SK-N-SH treated with all-trans-retinoic acid at 6 μM for 48 hours (cell line): ENCODE measurements at regions not wholly inside any gene's neighbourhood (a gene's known extent, or its start where the extent isn't known, plus 50 kb on each side); places are given as distances from the start of the nearest gene placed in this dataset.

Experiments used
- ATAC-seq: fragments of 200-7000 bp; cut with Tn5 transposase; 3 replicates; pipeline ENCODE4 v1.9.1; 2020; ENCODE audit warnings: mild to moderate bottlenecking, moderate library complexity
- ARNTL ChIP-seq: fragments of 450-650 bp; formaldehyde crosslinking; IDR thresholded peaks from 2 replicates; pipeline ENCODE4 v1.5.0; 2020; ENCODE audit warnings: low read depth, mild to moderate bottlenecking, moderate library complexity, borderline replicate concordance
- CSDC2 ChIP-seq: fragments of 250-450 bp; sonication (Bioruptor Pico); IDR thresholded peaks from 2 replicates; pipeline ENCODE4 v1.5.0; 2020; ENCODE audit warnings: mild to moderate bottlenecking, moderate library complexity
- ESRRG ChIP-seq: fragments of 250-450 bp; sonication (Bioruptor Pico); IDR thresholded peaks from 2 replicates; pipeline ENCODE4 v1.6.1; 2021; ENCODE audit warnings: mild to moderate bottlenecking
- GLIS3 ChIP-seq: fragments of 250-450 bp; sonication (Bioruptor Pico); IDR thresholded peaks from 2 replicates; pipeline ENCODE4 v1.5.0; 2020; ENCODE audit warnings: mild to moderate bottlenecking, moderate library complexity
- ISL1 ChIP-seq: fragments of 250-450 bp; sonication (Bioruptor Pico); IDR thresholded peaks from 2 replicates; pipeline ENCODE4 v2.1.2; 2022; ENCODE audit warnings: mild to moderate bottlenecking, moderate library complexity
- OSR1 ChIP-seq: fragments of 250-450 bp; sonication (Bioruptor Pico); IDR thresholded peaks from 2 replicates; pipeline ENCODE4 v1.8.0; 2022; ENCODE audit warnings: moderate library complexity, mild to moderate bottlenecking, inconsistent platforms
- PPARA ChIP-seq: fragments of 250-450 bp; sonication (Bioruptor Pico); IDR thresholded peaks from 2 replicates; pipeline ENCODE4 v1.5.0; 2020; ENCODE audit warnings: mild to moderate bottlenecking, borderline replicate concordance
- RARB ChIP-seq: fragments of 250-450 bp; sonication (Bioruptor Pico); IDR thresholded peaks from 2 replicates; pipeline ENCODE4 v1.8.0; 2021; ENCODE audit warnings: mild to moderate bottlenecking, moderate library complexity
- SNAI2 ChIP-seq: fragments of 250-450 bp; sonication (Bioruptor Pico); IDR thresholded peaks from 2 replicates; pipeline ENCODE4 v1.5.0; 2020; ENCODE audit warnings: mild to moderate bottlenecking, moderate library complexity
- TOX ChIP-seq: fragments of 250-450 bp; sonication (Bioruptor Pico); IDR thresholded peaks from 2 replicates; pipeline ENCODE4 v1.8.0; 2021; ENCODE audit warnings: mild to moderate bottlenecking, moderate library complexity, borderline replicate concordance
- ZC3H10 ChIP-seq: fragments of 250-450 bp; sonication (Bioruptor Pico); IDR thresholded peaks from 2 replicates; pipeline ENCODE4 v1.5.1; 2021; ENCODE audit warnings: mild to moderate bottlenecking, moderate library complexity
- ZFP3 ChIP-seq: fragments of 250-450 bp; sonication (Bioruptor Pico); IDR thresholded peaks from 2 replicates; pipeline ENCODE4 v1.5.0; 2020; ENCODE audit warnings: mild to moderate bottlenecking, moderate library complexity
- ZNF565 ChIP-seq: fragments of 450-650 bp; formaldehyde crosslinking; conservative IDR thresholded peaks from 2 replicates; pipeline ENCODE4 v1.5.0; 2020; ENCODE audit warnings: low read depth, mild to moderate bottlenecking, moderate library complexity
- ZNF70 ChIP-seq: fragments of 450-650 bp; formaldehyde crosslinking; IDR thresholded peaks from 2 replicates; pipeline ENCODE4 v1.5.0; 2020; ENCODE audit warnings: mild to moderate bottlenecking, moderate library complexity
- TF ChIP-seq, protein P1 (sequence below): fragments of 250-450 bp; sonication (Bioruptor Pico); IDR thresholded peaks from 2 replicates; pipeline ENCODE4 v1.8.0; 2021; ENCODE audit warnings: low read depth, mild to moderate bottlenecking, moderate library complexity, borderline replicate concordance
- TF ChIP-seq, protein P2 (sequence below): fragments of 250-450 bp; sonication (Bioruptor Pico); IDR thresholded peaks from 2 replicates; pipeline ENCODE4 v1.5.0; 2020; ENCODE audit warnings: mild to moderate bottlenecking, moderate library complexity
- TF ChIP-seq, protein P3 (sequence below): fragments of 250-450 bp; sonication (Bioruptor Pico); IDR thresholded peaks from 2 replicates; pipeline ENCODE4 v1.5.1; 2021; ENCODE audit warnings: mild to moderate bottlenecking, moderate library complexity
- TF ChIP-seq, protein P4 (sequence below): fragments of 250-450 bp; sonication (Bioruptor Pico); IDR thresholded peaks from 2 replicates; pipeline ENCODE4 v1.8.0; 2020; ENCODE audit warnings: mild to moderate bottlenecking, moderate library complexity, borderline replicate concordance
- TF ChIP-seq, protein P5 (sequence below): fragments of 250-450 bp; sonication (Bioruptor Pico); IDR thresholded peaks from 2 replicates; pipeline ENCODE4 v1.5.1; 2020; ENCODE audit warnings: low read depth, mild to moderate bottlenecking, moderate library complexity

DNA sequence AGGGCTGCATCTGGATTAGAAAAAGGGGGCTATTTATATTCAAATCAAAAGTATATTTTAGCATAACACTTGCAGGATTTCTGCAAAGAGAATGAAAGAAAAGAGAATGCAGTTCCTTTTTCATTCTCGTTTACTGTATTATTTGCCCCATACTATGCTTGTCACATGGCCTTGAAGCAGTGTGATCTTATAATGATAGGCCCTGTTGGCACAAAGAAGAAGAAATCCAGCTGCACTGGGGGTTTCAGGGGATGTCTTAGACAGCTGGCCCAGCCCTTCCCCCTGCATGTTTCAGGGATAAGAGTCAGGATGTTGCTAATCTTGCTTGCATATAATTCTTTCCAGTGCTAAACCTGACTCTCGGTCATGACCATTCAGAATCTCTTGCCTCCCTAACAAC is 369.5 kb downstream of the SEC16B start:
- TF ChIP-seq ZNF565 (CRISPR knock-in tag) (no peak), OSR1 (CRISPR knock-in tag) (no peak), CSDC2 (CRISPR knock-in tag) (no peak), SNAI2 (CRISPR knock-in tag) (no peak), GLIS3 (CRISPR knock-in tag) (no peak), PPARA (CRISPR knock-in tag) (no peak), ISL1 (CRISPR knock-in tag) (no peak)
- TF ChIP-seq, protein P1, sequence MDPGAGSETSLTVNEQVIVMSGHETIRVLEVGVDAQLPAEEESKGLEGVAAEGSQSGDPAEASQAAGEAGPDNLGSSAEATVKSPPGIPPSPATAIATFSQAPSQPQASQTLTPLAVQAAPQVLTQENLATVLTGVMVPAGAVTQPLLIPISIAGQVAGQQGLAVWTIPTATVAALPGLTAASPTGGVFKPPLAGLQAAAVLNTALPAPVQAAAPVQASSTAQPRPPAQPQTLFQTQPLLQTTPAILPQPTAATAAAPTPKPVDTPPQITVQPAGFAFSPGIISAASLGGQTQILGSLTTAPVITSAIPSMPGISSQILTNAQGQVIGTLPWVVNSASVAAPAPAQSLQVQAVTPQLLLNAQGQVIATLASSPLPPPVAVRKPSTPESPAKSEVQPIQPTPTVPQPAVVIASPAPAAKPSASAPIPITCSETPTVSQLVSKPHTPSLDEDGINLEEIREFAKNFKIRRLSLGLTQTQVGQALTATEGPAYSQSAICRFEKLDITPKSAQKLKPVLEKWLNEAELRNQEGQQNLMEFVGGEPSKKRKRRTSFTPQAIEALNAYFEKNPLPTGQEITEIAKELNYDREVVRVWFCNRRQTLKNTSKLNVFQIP (CRISPR knock-in tag) = no peak
- TF ChIP-seq, protein P2, sequence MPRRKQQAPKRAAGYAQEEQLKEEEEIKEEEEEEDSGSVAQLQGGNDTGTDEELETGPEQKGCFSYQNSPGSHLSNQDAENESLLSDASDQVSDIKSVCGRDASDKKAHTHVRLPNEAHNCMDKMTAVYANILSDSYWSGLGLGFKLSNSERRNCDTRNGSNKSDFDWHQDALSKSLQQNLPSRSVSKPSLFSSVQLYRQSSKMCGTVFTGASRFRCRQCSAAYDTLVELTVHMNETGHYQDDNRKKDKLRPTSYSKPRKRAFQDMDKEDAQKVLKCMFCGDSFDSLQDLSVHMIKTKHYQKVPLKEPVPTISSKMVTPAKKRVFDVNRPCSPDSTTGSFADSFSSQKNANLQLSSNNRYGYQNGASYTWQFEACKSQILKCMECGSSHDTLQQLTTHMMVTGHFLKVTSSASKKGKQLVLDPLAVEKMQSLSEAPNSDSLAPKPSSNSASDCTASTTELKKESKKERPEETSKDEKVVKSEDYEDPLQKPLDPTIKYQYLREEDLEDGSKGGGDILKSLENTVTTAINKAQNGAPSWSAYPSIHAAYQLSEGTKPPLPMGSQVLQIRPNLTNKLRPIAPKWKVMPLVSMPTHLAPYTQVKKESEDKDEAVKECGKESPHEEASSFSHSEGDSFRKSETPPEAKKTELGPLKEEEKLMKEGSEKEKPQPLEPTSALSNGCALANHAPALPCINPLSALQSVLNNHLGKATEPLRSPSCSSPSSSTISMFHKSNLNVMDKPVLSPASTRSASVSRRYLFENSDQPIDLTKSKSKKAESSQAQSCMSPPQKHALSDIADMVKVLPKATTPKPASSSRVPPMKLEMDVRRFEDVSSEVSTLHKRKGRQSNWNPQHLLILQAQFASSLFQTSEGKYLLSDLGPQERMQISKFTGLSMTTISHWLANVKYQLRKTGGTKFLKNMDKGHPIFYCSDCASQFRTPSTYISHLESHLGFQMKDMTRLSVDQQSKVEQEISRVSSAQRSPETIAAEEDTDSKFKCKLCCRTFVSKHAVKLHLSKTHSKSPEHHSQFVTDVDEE (CRISPR knock-in tag) = no peak
- TF ChIP-seq, protein P3, sequence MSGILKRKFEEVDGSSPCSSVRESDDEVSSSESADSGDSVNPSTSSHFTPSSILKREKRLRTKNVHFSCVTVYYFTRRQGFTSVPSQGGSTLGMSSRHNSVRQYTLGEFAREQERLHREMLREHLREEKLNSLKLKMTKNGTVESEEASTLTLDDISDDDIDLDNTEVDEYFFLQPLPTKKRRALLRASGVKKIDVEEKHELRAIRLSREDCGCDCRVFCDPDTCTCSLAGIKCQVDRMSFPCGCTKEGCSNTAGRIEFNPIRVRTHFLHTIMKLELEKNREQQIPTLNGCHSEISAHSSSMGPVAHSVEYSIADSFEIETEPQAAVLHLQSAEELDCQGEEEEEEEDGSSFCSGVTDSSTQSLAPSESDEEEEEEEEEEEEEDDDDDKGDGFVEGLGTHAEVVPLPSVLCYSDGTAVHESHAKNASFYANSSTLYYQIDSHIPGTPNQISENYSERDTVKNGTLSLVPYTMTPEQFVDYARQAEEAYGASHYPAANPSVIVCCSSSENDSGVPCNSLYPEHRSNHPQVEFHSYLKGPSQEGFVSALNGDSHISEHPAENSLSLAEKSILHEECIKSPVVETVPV (CRISPR knock-in tag) = no peak
- TF ChIP-seq, all 23 proteins: peak for 0
- no peak for ATAC-seq

DNA sequence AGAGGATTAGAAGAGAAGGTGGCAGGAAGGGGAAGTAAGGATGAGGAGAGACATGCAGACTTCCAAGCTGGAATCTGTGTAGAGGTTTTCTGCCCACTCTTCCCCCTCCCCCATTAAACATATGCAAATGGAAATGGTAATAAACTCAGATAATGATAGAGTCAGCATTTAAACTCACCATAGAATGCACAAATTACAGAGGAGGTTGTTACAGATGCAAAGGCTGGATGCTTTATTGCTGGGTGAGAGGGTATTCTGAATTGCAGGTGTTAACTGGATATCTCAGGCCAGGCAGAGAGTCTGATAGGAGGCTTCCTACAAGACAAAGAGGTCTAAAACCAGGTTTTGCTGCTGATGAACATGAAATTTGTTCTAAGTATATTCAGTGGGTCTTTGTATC is 372.5 kb downstream of the SEC16B start:
- no peak for ATAC-seq
- TF ChIP-seq ZFP3 (CRISPR knock-in tag) = no peak
- TF ChIP-seq, protein P4, sequence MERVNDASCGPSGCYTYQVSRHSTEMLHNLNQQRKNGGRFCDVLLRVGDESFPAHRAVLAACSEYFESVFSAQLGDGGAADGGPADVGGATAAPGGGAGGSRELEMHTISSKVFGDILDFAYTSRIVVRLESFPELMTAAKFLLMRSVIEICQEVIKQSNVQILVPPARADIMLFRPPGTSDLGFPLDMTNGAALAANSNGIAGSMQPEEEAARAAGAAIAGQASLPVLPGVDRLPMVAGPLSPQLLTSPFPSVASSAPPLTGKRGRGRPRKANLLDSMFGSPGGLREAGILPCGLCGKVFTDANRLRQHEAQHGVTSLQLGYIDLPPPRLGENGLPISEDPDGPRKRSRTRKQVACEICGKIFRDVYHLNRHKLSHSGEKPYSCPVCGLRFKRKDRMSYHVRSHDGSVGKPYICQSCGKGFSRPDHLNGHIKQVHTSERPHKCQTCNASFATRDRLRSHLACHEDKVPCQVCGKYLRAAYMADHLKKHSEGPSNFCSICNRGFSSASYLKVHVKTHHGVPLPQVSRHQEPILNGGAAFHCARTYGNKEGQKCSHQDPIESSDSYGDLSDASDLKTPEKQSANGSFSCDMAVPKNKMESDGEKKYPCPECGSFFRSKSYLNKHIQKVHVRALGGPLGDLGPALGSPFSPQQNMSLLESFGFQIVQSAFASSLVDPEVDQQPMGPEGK (CRISPR knock-in tag) = no peak
- TF ChIP-seq, protein P5, sequence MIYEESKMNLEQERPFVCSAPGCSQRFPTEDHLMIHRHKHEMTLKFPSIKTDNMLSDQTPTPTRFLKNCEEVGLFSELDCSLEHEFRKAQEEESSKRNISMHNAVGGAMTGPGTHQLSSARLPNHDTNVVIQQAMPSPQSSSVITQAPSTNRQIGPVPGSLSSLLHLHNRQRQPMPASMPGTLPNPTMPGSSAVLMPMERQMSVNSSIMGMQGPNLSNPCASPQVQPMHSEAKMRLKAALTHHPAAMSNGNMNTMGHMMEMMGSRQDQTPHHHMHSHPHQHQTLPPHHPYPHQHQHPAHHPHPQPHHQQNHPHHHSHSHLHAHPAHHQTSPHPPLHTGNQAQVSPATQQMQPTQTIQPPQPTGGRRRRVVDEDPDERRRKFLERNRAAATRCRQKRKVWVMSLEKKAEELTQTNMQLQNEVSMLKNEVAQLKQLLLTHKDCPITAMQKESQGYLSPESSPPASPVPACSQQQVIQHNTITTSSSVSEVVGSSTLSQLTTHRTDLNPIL (CRISPR knock-in tag) = no peak
- no peak for TF ChIP-seq TOX
- no peak for TF ChIP-seq ZC3H10 (CRISPR knock-in tag)
- no peak for TF ChIP-seq ZNF70 (CRISPR knock-in tag)
- TF ChIP-seq ARNTL (CRISPR knock-in tag) = no peak
- TF ChIP-seq, protein P1 (CRISPR knock-in tag) = no peak
- TF ChIP-seq ISL1 (CRISPR knock-in tag) = no peak
- no peak for TF ChIP-seq ESRRG (CRISPR knock-in tag)
- TF ChIP-seq CSDC2 (CRISPR knock-in tag) = no peak
- TF ChIP-seq, protein P3 (CRISPR knock-in tag) = no peak
- TF ChIP-seq PPARA (CRISPR knock-in tag) = no peak
- no peak for TF ChIP-seq RARB (CRISPR knock-in tag)
- TF ChIP-seq GLIS3 (CRISPR knock-in tag) = no peak
- TF ChIP-seq, protein P2 (CRISPR knock-in tag) = no peak
- TF ChIP-seq, all 23 proteins: peak for 0
